Right renal pelvis (tissue), 4 donors: ENCODE measurements at regions not wholly inside any gene's neighbourhood (a gene's known extent, or its start where the extent isn't known, plus 50 kb on each side); places are given as distances from the start of the nearest gene placed in this dataset.
A peak's percentile ranks its signal among the peaks of the same experiment; 100 is the strongest.
"Not testable (repeated sequence)": the region's sequence is repeated elsewhere in the genome, so short reads cannot be mapped to it uniquely, and the experiment has no call there.

Experiments used
- DNase-seq, 4 donors: peaks; one replicate each; pipeline ENCODE4 v3.0.0-alpha.2; 2013; ENCODE audit warnings: low read depth in 4 of 4, low spot score in 3 of 4, missing footprints in 1 of 4

- peak in 1 of 4 donors; percentile 33 for DNase-seq
Measured at GRCh38 chr1:67609577-67610341, 75.2 kb upstream of the GADD45A start.

GRCh38 chr1:67610450-67610849, 74.6 kb upstream of the GADD45A start:
- no peak for DNase-seq

- DNase-seq, result no peak
Measured at GRCh38 chr1:67611846-67612245, 73.2 kb upstream of the GADD45A start.

GRCh38 chr1:67612788-67613241, 72.2 kb upstream of the GADD45A start:
- no peak for DNase-seq

- not testable (repeated sequence) for DNase-seq
Measured at GRCh38 chr1:67613479-67613878, 71.5 kb upstream of the GADD45A start.

GRCh38 chr1:67614511-67614934, 70.5 kb upstream of the GADD45A start:
- DNase-seq, result no peak

GRCh38 chr1:67615886-67616285, 69.1 kb upstream of the GADD45A start:
- no peak for DNase-seq

- DNase-seq, result no peak
Measured at GRCh38 chr1:67616394-67616985, 68.5 kb upstream of the GADD45A start.

- no peak for DNase-seq
Measured at GRCh38 chr1:67618285-67619018, 66.5 kb upstream of the GADD45A start.

GRCh38 chr1:67619080-67619479, 65.9 kb upstream of the GADD45A start:
- DNase-seq, result no peak

- DNase-seq, result no peak
Measured at GRCh38 chr1:67623906-67624305, 61.1 kb upstream of the GADD45A start.

- DNase-seq, result no peak
Measured at GRCh38 chr1:67624680-67625079, 60.3 kb upstream of the GADD45A start.

GRCh38 chr1:67626090-67626860, 58.7 kb upstream of the GADD45A start:
- DNase-seq, result no peak

- DNase-seq, result no peak
Measured at GRCh38 chr1:67626861-67627235, 58.2 kb upstream of the GADD45A start.

GRCh38 chr1:67627336-67627735, 57.7 kb upstream of the GADD45A start:
- DNase-seq, result no peak

- DNase-seq, result no peak
Measured at GRCh38 chr1:67627906-67628305, 57.1 kb upstream of the GADD45A start.

- no peak for DNase-seq
Measured at GRCh38 chr1:67629370-67630075, 55.5 kb upstream of the GADD45A start.

- DNase-seq, result no peak
Measured at GRCh38 chr1:67630438-67631045, 54.5 kb upstream of the GADD45A start.

GRCh38 chr1:67632356-67632755, 52.6 kb upstream of the GADD45A start:
- no peak for DNase-seq
